ENCODE measurements at regions not wholly inside any gene's neighbourhood (a gene's known extent, or its start where the extent isn't known, plus 50 kb on each side); places are given as distances from the start of the nearest gene placed in this dataset.
"Not testable (repeated sequence)": the region's sequence is repeated elsewhere in the genome, so short reads cannot be mapped to it uniquely, and the experiment has no call there.

GRCh38 chr7:24395512-24395911 lies 111.5 kb downstream of the NPY start:
- DNase-seq (ENCODE audit: low spot score), result no peak

- not testable (repeated sequence) for DNase-seq (ENCODE audit: low spot score)
These were observed 112.4 kb downstream of the NPY start for GRCh38 chr7:24396387-24396786.

GRCh38 chr7:24401628-24402593 lies 117.9 kb downstream of the NPY start:
- DNase-seq (ENCODE audit: low spot score), result peak; percentile 31

GRCh38 chr7:24402655-24403054 lies 118.7 kb downstream of the NPY start:
- DNase-seq (ENCODE audit: low spot score), result no peak

GRCh38 chr7:24403557-24403956 lies 119.6 kb downstream of the NPY start:
- no peak for DNase-seq (ENCODE audit: low spot score)

GRCh38 chr7:24404315-24404714 lies 120.3 kb downstream of the NPY start:
- DNase-seq (ENCODE audit: low spot score), result no peak

GRCh38 chr7:24405002-24405401 lies 121.0 kb downstream of the NPY start:
- no peak for DNase-seq (ENCODE audit: low spot score)

- DNase-seq (ENCODE audit: low spot score), result no peak
These were observed 122.2 kb downstream of the NPY start for GRCh38 chr7:24406053-24406788.

- no peak for DNase-seq (ENCODE audit: low spot score)
These were observed 122.9 kb downstream of the NPY start for GRCh38 chr7:24406789-24407299.

GRCh38 chr7:24407965-24408364 lies 124.0 kb downstream of the NPY start:
- no peak for DNase-seq (ENCODE audit: low spot score)

- DNase-seq (ENCODE audit: low spot score), result no peak
These were observed 124.9 kb downstream of the NPY start for GRCh38 chr7:24408798-24409430.

GRCh38 chr7:24409431-24410024 lies 125.5 kb downstream of the NPY start:
- no peak for DNase-seq (ENCODE audit: low spot score)

GRCh38 chr7:24411226-24411625 lies 127.2 kb downstream of the NPY start:
- no peak for DNase-seq (ENCODE audit: low spot score)

GRCh38 chr7:24417526-24418120 lies 133.6 kb downstream of the NPY start:
- DNase-seq (ENCODE audit: low spot score), result no peak

- peak; percentile 31 for DNase-seq (ENCODE audit: low spot score)
These were observed 135.1 kb downstream of the NPY start for GRCh38 chr7:24419077-24419476.

GRCh38 chr7:24419511-24419910 lies 135.5 kb downstream of the NPY start:
- no peak for DNase-seq (ENCODE audit: low spot score)

GRCh38 chr7:24422441-24423010 lies 138.5 kb downstream of the NPY start:
- no peak for DNase-seq (ENCODE audit: low spot score)

GRCh38 chr7:24425664-24426063 lies 141.7 kb downstream of the NPY start:
- no peak for DNase-seq (ENCODE audit: low spot score)

GRCh38 chr7:24427048-24427447 lies 143.1 kb downstream of the NPY start:
- no peak for DNase-seq (ENCODE audit: low spot score)

GRCh38 chr7:24428676-24429075 lies 144.6 kb upstream of the PALS2 start:
- DNase-seq (ENCODE audit: low spot score), result no peak

GRCh38 chr7:24432677-24433076 lies 140.6 kb upstream of the PALS2 start:
- no peak for DNase-seq (ENCODE audit: low spot score)

Data from A172 (cell line).